GM12891 (cell line): ENCODE measurements at regions not wholly inside any gene's neighbourhood (a gene's known extent, or its start where the extent isn't known, plus 50 kb on each side); places are given as distances from the start of the nearest gene placed in this dataset.
"Not testable (repeated sequence)": the region's sequence is repeated elsewhere in the genome, so short reads cannot be mapped to it uniquely, and the experiment has no call there.

Experiments used
- DNase-seq: peaks from one replicate; pipeline ENCODE4 v3.0.0; 2011; ENCODE audit warnings: low spot score; ENCODE audit not compliant: insufficient read length
- FAIRE-seq: peaks from 2 replicates; lab custom pipeline; 2011; peaks lifted over from hg19 to GRCh38; lab: Jason Lieb, UNC
- PAX5 ChIP-seq: IDR thresholded peaks from 2 replicates; pipeline ENCODE4 v1.6.1; 2011; ENCODE audit warnings: low read length, moderate library complexity, mild to moderate bottlenecking; ENCODE audit not compliant: insufficient read depth, severe bottlenecking
- POLR2A ChIP-seq: IDR thresholded peaks from 2 replicates; pipeline ENCODE4 v1.6.1; 2011; ENCODE audit warnings: low read depth, low read length, control low read depth
- POLR2AphosphoS5 ChIP-seq: IDR thresholded peaks from 2 replicates; pipeline ENCODE4 v1.6.1; 2011; ENCODE audit warnings: low read depth, low read length, control low read depth
- POU2F2 ChIP-seq: IDR thresholded peaks from 2 replicates; pipeline ENCODE4 v1.6.1; 2011; ENCODE audit warnings: low read depth, mild to moderate bottlenecking, control low read depth, low read length, moderate library complexity
- SPI1 ChIP-seq: IDR thresholded peaks from 2 replicates; pipeline ENCODE4 v1.6.1; 2011; ENCODE audit warnings: low read depth, low read length, control low read depth
- TAF1 ChIP-seq: IDR thresholded peaks from 2 replicates; pipeline ENCODE4 v1.6.1; 2011; ENCODE audit warnings: low read depth, low read length, control low read depth

DNA sequence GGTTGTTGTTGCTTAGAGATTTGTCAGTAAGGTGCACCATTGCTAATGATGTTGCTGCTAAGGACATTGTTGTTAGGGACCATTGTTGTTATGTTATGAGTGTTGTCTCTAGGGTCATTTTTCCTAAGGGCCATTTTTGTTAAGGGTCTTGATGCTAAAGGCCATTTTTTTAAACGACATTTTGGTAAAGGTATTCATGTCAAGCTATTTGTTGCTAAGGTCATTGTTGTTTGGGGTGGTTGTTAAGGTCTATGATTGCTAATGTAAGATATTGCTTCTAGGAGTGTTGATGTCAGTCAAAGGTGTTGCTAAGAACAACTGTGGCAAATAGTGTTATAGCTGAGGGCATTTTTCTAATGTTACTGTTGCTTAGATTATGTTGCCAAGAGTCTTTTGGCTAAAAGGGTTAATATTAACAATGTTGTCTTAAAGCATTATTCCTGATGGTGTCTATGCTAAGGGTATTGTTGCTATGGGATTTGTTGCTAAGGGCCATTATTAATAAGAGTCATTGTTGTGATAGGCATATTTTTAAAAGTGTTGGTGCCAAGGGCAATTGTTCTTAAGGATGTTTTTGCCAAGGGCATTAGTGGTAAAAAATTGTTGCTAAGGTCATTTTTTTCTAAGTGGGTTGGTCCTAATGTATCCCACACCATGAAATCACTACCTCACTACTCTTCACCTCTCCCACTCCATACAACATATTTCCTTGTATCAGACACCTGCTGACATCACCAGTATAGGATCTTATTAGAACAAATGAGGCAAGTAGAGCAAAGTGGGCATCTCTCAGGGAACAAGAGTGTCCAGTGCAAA is 56.2 kb downstream of the SPATA31A6 start:
- not testable (repeated sequence) for DNase-seq, FAIRE-seq

- not testable (repeated sequence) for FAIRE-seq, DNase-seq
Measured at GRCh38 chr9:42240261-42240579, 56.8 kb downstream of the SPATA31A6 start.

- DNase-seq, FAIRE-seq: not testable (repeated sequence)
Measured at GRCh38 chr9:42243211-42243610, 59.8 kb downstream of the SPATA31A6 start.

DNA sequence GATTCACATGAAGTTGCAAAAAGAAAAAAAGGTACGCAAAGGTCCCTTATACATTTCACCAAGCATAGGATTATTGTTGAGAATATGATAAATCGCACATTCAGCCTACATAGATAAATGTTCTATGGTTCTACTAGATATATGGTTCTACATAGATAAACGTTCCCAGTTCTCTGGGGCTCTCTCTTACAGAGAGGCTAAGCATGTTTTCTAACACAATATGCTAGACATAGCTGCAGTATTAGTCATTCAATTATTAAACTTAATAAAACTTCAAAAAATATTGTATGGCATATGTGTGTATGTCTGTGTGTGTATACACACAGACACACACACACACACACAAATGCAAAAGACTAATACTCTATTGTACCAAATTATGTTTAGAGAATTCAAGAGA is 60.4 kb downstream of the SPATA31A6 start:
- not testable (repeated sequence) for DNase-seq, FAIRE-seq

- not testable (repeated sequence) for FAIRE-seq, DNase-seq
Measured at GRCh38 chr9:42268729-42269128, 85.3 kb downstream of the SPATA31A6 start.

DNA sequence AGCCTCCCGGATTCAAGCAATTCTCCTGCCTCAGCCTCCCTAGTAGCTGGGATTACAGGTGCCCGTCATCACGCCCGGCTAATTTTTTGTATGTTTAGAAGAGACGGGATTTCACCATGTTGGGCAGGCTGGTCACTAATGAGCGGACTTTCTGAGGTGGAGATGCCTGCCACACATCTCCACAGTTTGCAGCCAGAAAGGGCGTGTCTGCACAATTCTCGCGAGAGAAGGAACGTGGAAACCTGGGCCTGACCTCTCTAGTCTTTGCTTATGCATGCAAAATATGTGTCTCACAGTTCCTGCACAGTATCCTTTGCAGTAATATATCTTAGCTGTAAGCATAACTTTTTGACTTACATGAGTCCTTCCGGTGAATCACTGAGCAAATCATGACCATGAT is 85.7 kb downstream of the SPATA31A6 start:
- not testable (repeated sequence) for DNase-seq, FAIRE-seq

- FAIRE-seq, DNase-seq: not testable (repeated sequence)
Measured at GRCh38 chr9:42273191-42273590, 89.7 kb downstream of the SPATA31A6 start.

GRCh38 chr9:42275141-42275540 is 91.7 kb downstream of the SPATA31A6 start:
- DNase-seq (no peak), FAIRE-seq (no peak)
- no peak for TF ChIP-seq SPI1
- TF ChIP-seq TAF1, result no peak
- TF ChIP-seq POU2F2, result no peak
- no peak for TF ChIP-seq POLR2AphosphoS5
- no peak for TF ChIP-seq PAX5
- TF ChIP-seq POLR2A, result no peak

GRCh38 chr9:42282531-42283178 is 99.2 kb downstream of the SPATA31A6 start:
- DNase-seq, FAIRE-seq: not testable (repeated sequence)

- not testable (repeated sequence) for DNase-seq, FAIRE-seq
Measured at GRCh38 chr9:42283179-42283543, 99.7 kb downstream of the SPATA31A6 start.

GRCh38 chr9:42286145-42286845 is 102.8 kb downstream of the SPATA31A6 start:
- DNase-seq, FAIRE-seq: not testable (repeated sequence)

DNA sequence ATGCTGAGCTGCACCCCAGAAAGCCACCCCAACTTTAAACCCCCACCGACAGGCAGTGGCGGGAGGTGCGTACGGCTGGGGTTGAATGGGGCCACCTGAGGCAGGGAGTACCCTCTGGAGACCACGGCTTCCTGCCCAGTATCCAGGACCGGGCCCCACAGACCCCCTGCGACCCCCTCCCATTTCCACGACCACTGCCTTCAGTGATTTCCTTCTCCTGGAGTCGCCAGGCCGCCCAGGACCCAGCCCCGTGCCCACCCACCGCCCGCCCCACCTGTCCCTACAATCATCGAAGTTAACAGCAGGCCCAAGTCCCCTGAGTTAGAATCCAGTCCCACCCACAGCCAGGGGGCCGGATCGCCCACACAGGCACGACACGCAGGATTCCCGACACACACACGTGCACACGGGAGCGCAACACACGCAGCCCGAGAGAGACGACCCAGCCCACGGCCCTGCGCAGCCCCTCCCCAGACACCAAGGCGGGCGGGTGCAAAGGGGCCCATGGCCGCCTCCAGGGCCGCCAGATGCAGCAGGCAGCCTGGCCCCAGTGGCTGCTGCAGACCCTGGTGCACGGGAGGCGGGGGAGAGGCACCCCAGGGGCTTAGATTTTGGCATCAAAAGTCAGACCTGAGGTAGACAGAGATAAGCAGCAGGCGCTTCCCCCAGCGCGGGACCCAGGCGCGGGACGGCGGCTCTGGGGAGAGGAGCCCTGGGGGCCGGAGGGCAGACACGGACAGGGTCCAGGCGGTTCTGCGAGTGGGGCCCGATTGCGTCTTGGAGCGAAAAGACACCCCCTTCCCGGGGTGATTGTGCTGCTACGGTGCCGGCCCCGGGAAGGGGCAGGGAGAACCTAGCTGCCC is 104.8 kb downstream of the SPATA31A6 start:
- FAIRE-seq, DNase-seq: not testable (repeated sequence)

DNA sequence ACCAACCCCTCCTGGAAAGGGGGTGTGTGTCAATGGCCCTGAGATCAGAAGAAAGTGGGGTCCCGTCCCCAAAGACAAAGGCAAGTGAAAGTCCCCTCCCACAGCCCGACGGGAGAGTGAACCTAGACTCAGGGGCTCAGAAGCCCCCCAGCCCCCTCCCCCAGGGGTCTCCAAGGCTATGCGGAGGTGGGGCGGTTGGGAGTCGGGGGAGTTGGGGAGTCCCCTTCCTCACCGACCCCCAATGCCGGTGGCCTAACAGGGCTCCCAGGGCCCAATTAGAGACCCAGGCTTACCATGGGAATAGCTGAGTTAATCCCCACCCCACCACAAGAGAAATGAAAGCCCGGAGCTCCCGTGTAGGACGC is 105.4 kb downstream of the SPATA31A6 start:
- DNase-seq, FAIRE-seq: not testable (repeated sequence)

GRCh38 chr9:42300124-42300523 is 116.7 kb downstream of the SPATA31A6 start:
- not testable (repeated sequence) for DNase-seq, FAIRE-seq

DNA sequence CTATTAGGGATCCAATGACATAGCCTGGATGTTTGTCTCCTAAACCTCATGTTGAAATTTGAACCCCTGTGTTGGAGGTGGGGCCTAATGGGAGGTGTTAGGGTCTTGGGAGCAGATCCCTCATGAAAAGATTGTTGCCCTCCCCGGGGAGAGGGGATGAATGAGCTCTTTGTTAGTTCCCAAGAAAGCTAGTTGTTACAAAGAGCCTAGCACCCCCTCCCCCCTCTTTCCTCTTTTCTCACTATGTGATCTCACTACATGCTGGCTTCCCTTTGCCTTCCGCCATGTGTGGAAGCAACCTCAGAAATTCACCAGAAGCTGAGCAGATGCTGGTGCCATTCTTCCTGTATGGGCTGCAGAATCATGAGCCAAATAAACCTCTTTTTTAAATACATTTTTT is 123.2 kb downstream of the SPATA31A6 start:
- DNase-seq, FAIRE-seq: not testable (repeated sequence)

GRCh38 chr9:42307449-42307848 is 124.0 kb downstream of the SPATA31A6 start:
- not testable (repeated sequence) for FAIRE-seq, DNase-seq

DNA sequence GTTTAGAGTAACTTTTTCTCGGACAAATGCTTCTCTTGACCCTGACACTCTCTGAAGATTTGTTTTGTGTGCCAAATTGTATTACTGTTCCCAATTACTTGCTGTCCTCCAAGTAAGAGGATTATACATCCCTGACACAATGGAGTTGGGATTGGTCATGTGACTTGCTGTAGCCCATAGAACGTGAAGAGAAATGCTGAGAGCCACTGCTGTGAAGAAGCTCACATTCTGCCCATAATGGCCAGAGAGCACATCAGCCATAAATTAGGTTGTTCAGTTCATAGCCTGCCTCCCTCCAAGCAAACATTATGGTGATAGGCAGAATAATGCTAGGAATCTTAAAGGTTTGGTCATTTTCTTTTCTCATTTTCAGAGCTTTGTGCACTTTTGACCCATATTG is 127.5 kb downstream of the SPATA31A6 start:
- FAIRE-seq, DNase-seq: not testable (repeated sequence)

DNA sequence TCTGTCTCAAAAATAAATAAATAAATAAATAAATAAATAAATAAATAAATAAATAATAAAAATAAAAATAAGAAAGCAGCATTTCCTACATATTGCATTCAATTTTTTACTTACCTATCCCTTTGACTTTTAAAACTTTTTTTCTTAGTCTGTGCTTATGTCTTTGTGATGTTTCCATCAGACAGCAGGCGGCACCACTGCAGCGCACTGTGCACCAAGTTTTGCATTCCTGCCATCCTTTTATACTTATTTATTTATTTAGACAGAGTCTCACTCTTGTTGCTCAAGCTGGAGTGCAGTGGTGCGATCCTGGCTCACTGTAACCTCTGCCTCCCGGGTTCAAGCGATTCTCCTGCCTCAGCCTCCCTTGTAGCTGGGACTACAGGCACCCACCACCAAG is 132.6 kb downstream of the SPATA31A6 start:
- DNase-seq, FAIRE-seq: not testable (repeated sequence)
